Naive B cell (primary cell): ENCODE measurements at regions not wholly inside any gene's neighbourhood (a gene's known extent, or its start where the extent isn't known, plus 50 kb on each side); places are given as distances from the start of the nearest gene placed in this dataset.
A peak's percentile ranks its signal among the peaks of the same experiment; 100 is the strongest.

Experiments used
- ATAC-seq, 2 donors: fragments of 150-1000 bp; cut with Tn5 transposase; 2 replicates each; pipeline ENCODE4 v1.10.0; 2021; ENCODE audit warnings: low read depth in 2 of 2, mild to moderate bottlenecking in 2 of 2, moderate library complexity in 2 of 2
- DNase-seq: peaks from one replicate; pipeline ENCODE4 v3.0.0; 2022
- H3K27ac Mint-ChIP-seq, 6 donors: one replicate each; pipeline ENCODE4 v1.8.0; 2020 to 2022; ENCODE audit warnings: mild to moderate bottlenecking in 6 of 6, mixed read lengths in 6 of 6, moderate library complexity in 5 of 6, inconsistent platforms in 2 of 6
- H3K27me3 Mint-ChIP-seq, 3 donors: one replicate each; pipeline ENCODE4 v1.8.0; 2021 to 2022; ENCODE audit warnings: mixed read lengths in 3 of 3, mild to moderate bottlenecking in 1 of 3
- H3K36me3 Mint-ChIP-seq, 2 donors: one replicate each; pipeline ENCODE4 v1.8.0; 2020 to 2022; ENCODE audit warnings: mixed read lengths in 2 of 2, inconsistent platforms in 1 of 2, mild to moderate bottlenecking in 1 of 2
- H3K4me1 Mint-ChIP-seq, 3 donors: one replicate each; pipeline ENCODE4 v1.8.0; 2020 to 2022; ENCODE audit warnings: mixed read lengths in 3 of 3, inconsistent platforms in 1 of 3, mild to moderate bottlenecking in 1 of 3, moderate library complexity in 1 of 3
- H3K4me3 Mint-ChIP-seq, 8 donors: one replicate each; pipeline ENCODE4 v1.8.0; 2020 to 2022; ENCODE audit warnings: mild to moderate bottlenecking in 8 of 8, mixed read lengths in 8 of 8, moderate library complexity in 8 of 8, inconsistent platforms in 2 of 8
- H3K9me3 Mint-ChIP-seq, 7 donors: one replicate each; pipeline ENCODE4 v1.8.0; 2020 to 2022; ENCODE audit warnings: mixed read lengths in 7 of 7, mild to moderate bottlenecking in 5 of 7, inconsistent platforms in 2 of 7, moderate library complexity in 1 of 7

GRCh38 chr3:11705049-11705448 is 61.3 kb upstream of the VGLL4 start:
- Mint-ChIP-seq H3K36me3 (peaks cover 6 to 16% of the 10 kb centered on the region in 2 donors), H3K27me3 (no peaks in the 10 kb centered on the region), H3K9me3 (peaks cover 0 to 7% (median 3%) of the 10 kb centered on the region in 7 donors), H3K27ac (no peak overlapping the region), H3K4me1 (no peaks in the 10 kb centered on the region), H3K4me3 (peak overlapping the region in 5 of 8 donors; percentile 11 to 82 (median 28))
- ATAC-seq, result no peak
- no peak for DNase-seq

DNA sequence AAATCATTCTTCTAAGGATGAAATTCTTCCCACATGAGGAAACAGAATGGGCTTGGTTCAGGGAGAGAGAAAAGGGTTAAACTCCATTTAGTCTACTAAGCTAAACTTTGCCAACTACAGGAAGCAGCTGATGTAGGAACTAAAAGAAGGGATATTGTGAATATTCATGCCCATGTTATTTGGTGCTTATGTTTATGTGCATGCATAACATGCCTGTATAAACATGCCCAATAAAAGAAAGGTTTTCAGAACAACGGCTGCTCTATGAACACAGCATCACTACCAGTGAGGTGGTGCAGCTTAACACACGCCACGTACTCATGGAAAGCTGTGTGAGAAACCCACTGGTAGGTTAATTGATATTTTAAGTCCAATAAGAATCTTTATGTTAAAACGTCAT is 59.4 kb upstream of the VGLL4 start:
- H3K9me3 Mint-ChIP-seq, result peaks cover 0 to 3% (median 0%) of the 10 kb centered on the region in 7 donors
- H3K27me3 Mint-ChIP-seq, result no peaks in the 10 kb centered on the region
- no peak overlapping the region for H3K27ac Mint-ChIP-seq
- no peak overlapping the region for H3K4me3 Mint-ChIP-seq
- peaks cover 0 to 8% of the 10 kb centered on the region in 2 donors for H3K36me3 Mint-ChIP-seq
- ATAC-seq (no peak), DNase-seq (no peak)
- no peaks in the 10 kb centered on the region for H3K4me1 Mint-ChIP-seq

DNA sequence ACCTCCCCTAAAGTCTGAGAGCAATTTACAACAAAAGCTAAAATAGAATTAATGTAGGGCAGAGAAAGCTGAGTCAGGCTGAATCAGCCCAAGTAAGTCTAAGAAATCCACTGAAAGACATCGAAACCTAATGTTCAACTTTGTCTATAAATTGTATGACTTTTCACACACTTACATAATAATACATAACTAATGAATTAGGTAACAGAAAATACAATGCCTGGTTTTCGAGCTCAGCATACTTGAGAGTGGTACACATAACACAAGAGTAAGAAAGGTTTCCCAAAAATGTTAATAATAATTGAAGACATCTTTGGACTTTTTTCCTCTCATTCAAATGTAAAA is 55.3 kb upstream of the VGLL4 start:
- peaks cover 0 to 14% of the 10 kb centered on the region in 2 donors for H3K36me3 Mint-ChIP-seq
- H3K4me1 Mint-ChIP-seq, result no peaks in the 10 kb centered on the region
- no peaks in the 10 kb centered on the region for H3K9me3 Mint-ChIP-seq
- H3K4me3 Mint-ChIP-seq, result no peak overlapping the region
- H3K27ac Mint-ChIP-seq, result no peak overlapping the region
- ATAC-seq, result no peak
- H3K27me3 Mint-ChIP-seq, result no peaks in the 10 kb centered on the region
- DNase-seq, result no peak

GRCh38 chr3:11698326-11699082 is 54.8 kb upstream of the VGLL4 start:
- H3K27ac Mint-ChIP-seq, result no peak overlapping the region
- ATAC-seq, result no peak
- no peaks in the 10 kb centered on the region for H3K9me3 Mint-ChIP-seq
- no peak overlapping the region for H3K4me3 Mint-ChIP-seq
- no peaks in the 10 kb centered on the region for H3K4me1 Mint-ChIP-seq
- H3K27me3 Mint-ChIP-seq, result no peaks in the 10 kb centered on the region
- peaks cover 0 to 14% of the 10 kb centered on the region in 2 donors for H3K36me3 Mint-ChIP-seq
- no peak for DNase-seq

DNA sequence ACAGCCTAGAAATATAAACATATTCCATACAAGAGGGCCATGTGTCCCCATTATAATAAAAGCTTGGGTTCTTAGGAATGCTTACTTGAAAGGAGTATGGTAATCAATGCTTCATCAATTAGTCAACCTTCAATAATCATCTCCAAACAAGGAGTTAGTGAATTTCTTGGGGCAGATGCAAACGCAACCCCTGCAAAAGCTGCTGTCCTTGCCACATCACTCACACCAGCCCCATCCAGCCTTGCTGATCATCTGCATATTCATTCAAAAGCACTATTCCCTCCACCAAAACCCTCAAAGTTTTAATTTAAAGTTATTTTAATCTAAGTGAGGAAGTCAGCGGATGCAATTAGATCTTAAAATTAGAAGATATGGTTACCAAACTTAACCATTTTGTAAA is 54.0 kb upstream of the VGLL4 start:
- no peak for DNase-seq
- ATAC-seq, result no peak
- Mint-ChIP-seq H3K27me3 (no peaks in the 10 kb centered on the region), H3K4me3 (no peak overlapping the region), H3K36me3 (peaks cover 0 to 14% of the 10 kb centered on the region in 2 donors), H3K27ac (no peak overlapping the region), H3K9me3 (no peaks in the 10 kb centered on the region), H3K4me1 (no peaks in the 10 kb centered on the region)

DNA sequence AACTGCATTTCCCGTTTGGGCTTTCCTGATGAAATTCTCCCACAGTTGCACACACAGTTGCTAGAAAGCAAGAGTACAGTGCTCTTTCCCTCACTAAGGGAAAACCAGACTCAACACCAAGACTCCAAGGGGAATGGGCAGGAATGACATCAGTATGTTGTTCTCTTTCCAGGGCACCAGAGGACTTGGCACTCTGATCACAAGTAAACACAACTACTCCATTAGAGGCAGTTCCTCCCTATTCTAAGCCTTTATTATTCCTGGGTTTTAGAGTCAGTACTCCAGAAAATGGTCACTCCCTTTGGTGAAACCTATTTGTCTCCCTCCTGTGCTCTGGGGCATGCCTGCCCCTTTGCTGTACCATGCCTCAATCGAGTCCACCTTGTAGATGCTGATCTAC is 52.3 kb upstream of the VGLL4 start:
- Mint-ChIP-seq H3K9me3 (no peaks in the 10 kb centered on the region), H3K4me1 (no peaks in the 10 kb centered on the region), H3K27me3 (no peaks in the 10 kb centered on the region), H3K27ac (no peak overlapping the region), H3K36me3 (peaks cover 0 to 9% of the 10 kb centered on the region in 2 donors), H3K4me3 (no peak overlapping the region)
- ATAC-seq, result no peak
- no peak for DNase-seq
